ENCODE measurements at regions not wholly inside any gene's neighbourhood (a gene's known extent, or its start where the extent isn't known, plus 50 kb on each side); places are given as distances from the start of the nearest gene placed in this dataset.

DNA sequence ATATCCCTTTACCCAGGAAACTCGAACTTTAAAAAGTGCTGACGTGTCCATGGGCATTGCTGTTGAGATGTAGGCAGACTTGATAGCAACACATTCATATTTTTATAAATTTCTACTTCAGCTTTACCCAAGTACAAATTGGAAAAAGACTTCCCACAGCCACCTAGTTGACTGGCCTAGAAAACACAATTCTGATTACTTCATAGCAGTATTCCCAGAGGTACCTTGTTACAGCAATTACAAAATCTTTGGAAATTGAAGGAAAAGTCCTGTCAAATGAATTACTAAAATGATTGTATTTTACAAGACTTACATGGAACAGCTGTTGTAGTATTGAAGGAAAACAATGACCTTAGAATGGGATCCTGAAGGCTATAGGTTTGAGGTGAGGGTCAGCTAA, 130.7 kb upstream of the NREP start:
- TF ChIP-seq, protein P1, sequence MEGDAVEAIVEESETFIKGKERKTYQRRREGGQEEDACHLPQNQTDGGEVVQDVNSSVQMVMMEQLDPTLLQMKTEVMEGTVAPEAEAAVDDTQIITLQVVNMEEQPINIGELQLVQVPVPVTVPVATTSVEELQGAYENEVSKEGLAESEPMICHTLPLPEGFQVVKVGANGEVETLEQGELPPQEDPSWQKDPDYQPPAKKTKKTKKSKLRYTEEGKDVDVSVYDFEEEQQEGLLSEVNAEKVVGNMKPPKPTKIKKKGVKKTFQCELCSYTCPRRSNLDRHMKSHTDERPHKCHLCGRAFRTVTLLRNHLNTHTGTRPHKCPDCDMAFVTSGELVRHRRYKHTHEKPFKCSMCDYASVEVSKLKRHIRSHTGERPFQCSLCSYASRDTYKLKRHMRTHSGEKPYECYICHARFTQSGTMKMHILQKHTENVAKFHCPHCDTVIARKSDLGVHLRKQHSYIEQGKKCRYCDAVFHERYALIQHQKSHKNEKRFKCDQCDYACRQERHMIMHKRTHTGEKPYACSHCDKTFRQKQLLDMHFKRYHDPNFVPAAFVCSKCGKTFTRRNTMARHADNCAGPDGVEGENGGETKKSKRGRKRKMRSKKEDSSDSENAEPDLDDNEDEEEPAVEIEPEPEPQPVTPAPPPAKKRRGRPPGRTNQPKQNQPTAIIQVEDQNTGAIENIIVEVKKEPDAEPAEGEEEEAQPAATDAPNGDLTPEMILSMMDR (IDR thresholded peaks at IDR 0.05), result no peak
- no peak for TF ChIP-seq POLR2A (IDR thresholded peaks at IDR 0.05)
- no peak for TF ChIP-seq EP300 (IDR thresholded peaks at IDR 0.05; ENCODE audit: low read depth)
- TF ChIP-seq POLR2AphosphoS5 (IDR thresholded peaks at IDR 0.05), result no peak
